GM12864 (cell line): ENCODE measurements at regions not wholly inside any gene's neighbourhood (a gene's known extent, or its start where the extent isn't known, plus 50 kb on each side); places are given as distances from the start of the nearest gene placed in this dataset.
"Not testable (repeated sequence)": the region's sequence is repeated elsewhere in the genome, so short reads cannot be mapped to it uniquely, and the experiment has no call there.

Source experiments
- DNase-seq: peaks from one replicate; pipeline ENCODE4 v3.0.0-alpha.2; 2011; ENCODE audit warnings: low read depth
- H3K4me3 ChIP-seq: 2 replicates; pipeline ENCODE4 v1.5.1; 2011; ENCODE audit warnings: mild to moderate bottlenecking, low read depth, low read length, control low read depth
- CTCF ChIP-seq: IDR thresholded peaks from 2 replicates; pipeline ENCODE4 v1.5.1; 2011; ENCODE audit warnings: low read depth, mild to moderate bottlenecking, moderate library complexity, low read length, control low read depth, inconsistent platforms; ENCODE audit errors: missing control alignments

GRCh38 chr20:29878281-29878741 is 1379.2 kb upstream of the DEFB115 start:
- no peak overlapping the region for H3K4me3 ChIP-seq
- no peak for TF ChIP-seq CTCF

GRCh38 chr20:29878777-29879442 is 1378.6 kb upstream of the DEFB115 start:
- no peak overlapping the region for H3K4me3 ChIP-seq
- TF ChIP-seq CTCF: no peak
- DNase-seq: no peak

More at GRCh38 chr20:29878281-29878741, 1379.2 kb upstream of the DEFB115 start:
- DNase-seq: no peak

- DNase-seq, H3K4me3 ChIP-seq: not testable (repeated sequence)
Measured at GRCh38 chr20:29881107-29881506, 1376.4 kb upstream of the DEFB115 start.

GRCh38 chr20:29883514-29884219 is 1373.8 kb upstream of the DEFB115 start:
- not testable (repeated sequence) for DNase-seq, H3K4me3 ChIP-seq

- H3K4me3 ChIP-seq, DNase-seq: not testable (repeated sequence)
Measured at GRCh38 chr20:29884322-29884721, 1373.1 kb upstream of the DEFB115 start.

- H3K4me3 ChIP-seq, DNase-seq: not testable (repeated sequence)
Measured at GRCh38 chr20:29885282-29886185, 1371.9 kb upstream of the DEFB115 start.

GRCh38 chr20:29891555-29891954 is 1365.9 kb upstream of the DEFB115 start:
- DNase-seq: not testable (repeated sequence)

More at GRCh38 chr20:29891555-29891954, 1365.9 kb upstream of the DEFB115 start:
- H3K4me3 ChIP-seq: not testable (repeated sequence)
